ENCODE measurements at regions not wholly inside any gene's neighbourhood (a gene's known extent, or its start where the extent isn't known, plus 50 kb on each side); places are given as distances from the start of the nearest gene placed in this dataset.

DNA sequence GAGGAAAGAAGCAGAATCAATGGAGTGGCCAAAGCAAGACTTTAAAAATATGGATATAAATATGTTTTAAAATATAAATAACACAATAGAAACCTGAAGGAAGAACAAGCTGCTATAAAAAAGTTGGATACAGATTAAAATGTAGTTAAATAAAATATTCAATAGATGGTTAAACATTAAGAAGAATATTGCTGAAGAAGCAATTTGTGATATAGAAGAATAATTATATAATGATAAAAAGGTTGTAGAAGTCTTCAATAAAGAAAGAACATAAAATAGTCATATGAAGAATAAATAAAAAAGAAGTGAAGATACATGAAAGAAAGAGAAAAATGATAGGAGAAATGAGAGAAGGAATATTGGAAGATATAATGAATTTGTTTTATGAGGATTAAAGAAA, 392.0 kb downstream of the DSC3 start:
- ChIA-PET CTCF (no interaction called here), POLR2A (no interaction called here)
- Histone ChIP-seq H3K4me3 (ENCODE audit: control extremely low read depth in 1 of 5, extremely low read depth in 1 of 5, insufficient read depth in 1 of 5, low read depth in 2 of 5, low read length in 4 of 5) (no peak overlapping the region), H2AFZ (ENCODE audit: insufficient read depth, low read depth, low read length, poor library complexity, severe bottlenecking) (no peak overlapping the region), H3K27me3 (replicated peaks in 1 of 4; ENCODE audit: control extremely low read depth in 1 of 4, control insufficient read depth in 3 of 4, insufficient read depth in 4 of 4, low read length in 3 of 4) (no peaks in the 10 kb centered on the region), H3K4me1 (ENCODE audit: control insufficient read depth in 2 of 2, insufficient read depth in 2 of 2, low read length in 2 of 2) (no peaks in the 10 kb centered on the region), H3K9me3 (ENCODE audit: control extremely low read depth in 1 of 3, control insufficient read depth in 2 of 3, insufficient read depth in 1 of 3, low read length in 2 of 3) (no peaks in the 10 kb centered on the region), H3K4me2 (replicated peaks; ENCODE audit: low read depth, low read length, poor library complexity, severe bottlenecking) (no peak overlapping the region), H3K27ac (ENCODE audit: low read length in 2 of 2) (no peak overlapping the region), H3K79me2 (ENCODE audit: control insufficient read depth, insufficient read depth, low read length) (no peaks in the 10 kb centered on the region), H4K20me1 (ENCODE audit: control insufficient read depth, insufficient read depth, low read length, poor library complexity, severe bottlenecking) (no peaks in the 10 kb centered on the region), H3K9ac (ENCODE audit: low read length) (no peak overlapping the region), H3K36me3 (replicated peaks in 1 of 2; ENCODE audit: control extremely low read depth in 1 of 2, control insufficient read depth in 1 of 2, extremely low read depth in 1 of 2, insufficient read depth in 2 of 2, low read length in 1 of 2) (no peaks in the 10 kb centered on the region)
- H3K27ac Mint-ChIP-seq = no peak overlapping the region
- DNase-seq = no peak
- H3K4me1 Mint-ChIP-seq = no peaks in the 10 kb centered on the region
- intact Hi-C loops (cut with micrococcal nuclease) = no loop called here
- peaks cover 2% of the 10 kb centered on the region for H3K9me3 Mint-ChIP-seq (ENCODE audit: insufficient read depth)
- no peak for ATAC-seq (ENCODE audit: low read depth)
- H3K27me3 Mint-ChIP-seq = no peaks in the 10 kb centered on the region
- H3K4me3 Mint-ChIP-seq = no peak overlapping the region
- TF ChIP-seq, protein P1, sequence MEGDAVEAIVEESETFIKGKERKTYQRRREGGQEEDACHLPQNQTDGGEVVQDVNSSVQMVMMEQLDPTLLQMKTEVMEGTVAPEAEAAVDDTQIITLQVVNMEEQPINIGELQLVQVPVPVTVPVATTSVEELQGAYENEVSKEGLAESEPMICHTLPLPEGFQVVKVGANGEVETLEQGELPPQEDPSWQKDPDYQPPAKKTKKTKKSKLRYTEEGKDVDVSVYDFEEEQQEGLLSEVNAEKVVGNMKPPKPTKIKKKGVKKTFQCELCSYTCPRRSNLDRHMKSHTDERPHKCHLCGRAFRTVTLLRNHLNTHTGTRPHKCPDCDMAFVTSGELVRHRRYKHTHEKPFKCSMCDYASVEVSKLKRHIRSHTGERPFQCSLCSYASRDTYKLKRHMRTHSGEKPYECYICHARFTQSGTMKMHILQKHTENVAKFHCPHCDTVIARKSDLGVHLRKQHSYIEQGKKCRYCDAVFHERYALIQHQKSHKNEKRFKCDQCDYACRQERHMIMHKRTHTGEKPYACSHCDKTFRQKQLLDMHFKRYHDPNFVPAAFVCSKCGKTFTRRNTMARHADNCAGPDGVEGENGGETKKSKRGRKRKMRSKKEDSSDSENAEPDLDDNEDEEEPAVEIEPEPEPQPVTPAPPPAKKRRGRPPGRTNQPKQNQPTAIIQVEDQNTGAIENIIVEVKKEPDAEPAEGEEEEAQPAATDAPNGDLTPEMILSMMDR (IDR thresholded peaks at IDR 0.05) = no peak

DNA sequence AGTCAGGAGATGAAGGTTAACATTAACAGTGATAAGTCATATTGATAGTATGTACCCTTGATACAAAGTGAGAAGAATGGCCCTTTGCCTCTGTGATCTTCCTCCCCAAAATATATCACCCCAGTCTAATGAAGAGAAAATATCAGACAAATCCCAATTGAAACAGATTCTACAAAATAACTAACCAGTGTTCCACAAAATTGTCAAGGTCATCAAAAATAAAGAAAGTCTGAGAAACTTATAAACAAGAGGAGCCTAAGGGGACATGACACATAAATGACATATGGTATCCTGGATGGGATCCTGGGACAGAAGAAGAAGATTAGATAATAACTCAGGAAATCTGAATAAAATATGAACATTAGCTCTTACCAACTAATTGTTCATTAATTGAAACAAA, 398.4 kb downstream of the DSC3 start:
- POLR2A ChIA-PET = no interaction called here
- Histone ChIP-seq H3K4me2 (replicated peaks; ENCODE audit: low read depth, low read length, poor library complexity, severe bottlenecking) (no peak overlapping the region), H3K27ac (ENCODE audit: low read length in 2 of 2) (no peak overlapping the region), H3K9me3 (ENCODE audit: control extremely low read depth in 1 of 3, control insufficient read depth in 2 of 3, insufficient read depth in 1 of 3, low read length in 2 of 3) (no peaks in the 10 kb centered on the region), H3K4me3 (ENCODE audit: control extremely low read depth in 1 of 5, extremely low read depth in 1 of 5, insufficient read depth in 1 of 5, low read depth in 2 of 5, low read length in 4 of 5) (no peak overlapping the region), H4K20me1 (ENCODE audit: control insufficient read depth, insufficient read depth, low read length, poor library complexity, severe bottlenecking) (no peaks in the 10 kb centered on the region), H3K4me1 (ENCODE audit: control insufficient read depth in 2 of 2, insufficient read depth in 2 of 2, low read length in 2 of 2) (no peaks in the 10 kb centered on the region), H3K27me3 (replicated peaks in 1 of 4; ENCODE audit: control extremely low read depth in 1 of 4, control insufficient read depth in 3 of 4, insufficient read depth in 4 of 4, low read length in 3 of 4) (no peaks in the 10 kb centered on the region), H3K36me3 (replicated peaks in 1 of 2; ENCODE audit: control extremely low read depth in 1 of 2, control insufficient read depth in 1 of 2, extremely low read depth in 1 of 2, insufficient read depth in 2 of 2, low read length in 1 of 2) (no peaks in the 10 kb centered on the region), H3K9ac (ENCODE audit: low read length) (no peak overlapping the region), H2AFZ (ENCODE audit: insufficient read depth, low read depth, low read length, poor library complexity, severe bottlenecking) (no peak overlapping the region), H3K79me2 (ENCODE audit: control insufficient read depth, insufficient read depth, low read length) (no peaks in the 10 kb centered on the region)
- Mint-ChIP-seq H3K4me3 (no peak overlapping the region), H3K9me3 (ENCODE audit: insufficient read depth) (no peaks in the 10 kb centered on the region), H3K27me3 (no peaks in the 10 kb centered on the region), H3K4me1 (no peaks in the 10 kb centered on the region), H3K27ac (no peak overlapping the region)
- ATAC-seq (ENCODE audit: low read depth) = no peak
- CTCF ChIA-PET = no interaction called here
- intact Hi-C loops (cut with micrococcal nuclease) = no loop called here
- TF ChIP-seq, protein P1 (IDR thresholded peaks at IDR 0.05) = no peak
- no peak for DNase-seq

Measured in B cell (primary cell).